Panc1 (cell line): ENCODE measurements at regions not wholly inside any gene's neighbourhood (a gene's known extent, or its start where the extent isn't known, plus 50 kb on each side); places are given as distances from the start of the nearest gene placed in this dataset.

Source experiments
- CTCF ChIP-seq: fragments of 450-650 bp; IDR thresholded peaks from 2 replicates; pipeline ENCODE4 v1.5.1; 2017; ENCODE audit warnings: mild to moderate bottlenecking
- POLR2AphosphoS5 ChIP-seq: IDR thresholded peaks from 2 replicates; pipeline ENCODE4 v1.6.1; 2012; ENCODE audit warnings: mild to moderate bottlenecking, low read depth, low read length, moderate library complexity
- SIN3A ChIP-seq: IDR thresholded peaks from 2 replicates; pipeline ENCODE4 v1.6.1; 2012; ENCODE audit warnings: low read depth, mild to moderate bottlenecking, low read length, moderate library complexity, borderline replicate concordance; ENCODE audit not compliant: insufficient read depth
- TF ChIP-seq, protein P1 (sequence below), 2 experiments: IDR thresholded peaks; 2 replicates each; pipeline ENCODE4 v1.6.1; 2011 to 2012; ENCODE audit warnings: low read depth in 2 of 2, control low read depth in 1 of 2, low read length in 1 of 2, mild to moderate bottlenecking in 1 of 2, moderate library complexity in 1 of 2; ENCODE audit not compliant: insufficient read depth in 1 of 2

DNA sequence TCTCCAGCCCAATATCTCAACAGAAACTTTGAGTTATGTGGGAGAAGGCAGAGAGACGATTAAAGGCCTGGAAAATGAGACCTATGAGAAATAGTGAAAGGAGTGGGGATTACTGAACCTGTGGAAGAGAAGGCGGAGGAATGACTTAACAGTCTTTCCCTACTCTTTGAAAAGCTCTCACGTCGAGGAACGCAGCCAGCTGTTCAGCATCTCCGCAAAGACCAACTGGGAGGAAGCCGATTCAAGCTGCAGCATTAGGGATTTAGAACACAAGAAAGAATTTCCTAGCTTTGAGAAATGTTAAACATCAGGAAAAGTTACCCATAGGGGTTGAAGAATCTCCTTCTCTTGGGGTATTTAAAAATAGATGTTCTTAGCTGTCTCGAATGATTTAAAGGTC lies 233.2 kb upstream of the PARD3B start:
- TF ChIP-seq CTCF (no peak), SIN3A (no peak), POLR2AphosphoS5 (no peak)
- TF ChIP-seq, protein P1, sequence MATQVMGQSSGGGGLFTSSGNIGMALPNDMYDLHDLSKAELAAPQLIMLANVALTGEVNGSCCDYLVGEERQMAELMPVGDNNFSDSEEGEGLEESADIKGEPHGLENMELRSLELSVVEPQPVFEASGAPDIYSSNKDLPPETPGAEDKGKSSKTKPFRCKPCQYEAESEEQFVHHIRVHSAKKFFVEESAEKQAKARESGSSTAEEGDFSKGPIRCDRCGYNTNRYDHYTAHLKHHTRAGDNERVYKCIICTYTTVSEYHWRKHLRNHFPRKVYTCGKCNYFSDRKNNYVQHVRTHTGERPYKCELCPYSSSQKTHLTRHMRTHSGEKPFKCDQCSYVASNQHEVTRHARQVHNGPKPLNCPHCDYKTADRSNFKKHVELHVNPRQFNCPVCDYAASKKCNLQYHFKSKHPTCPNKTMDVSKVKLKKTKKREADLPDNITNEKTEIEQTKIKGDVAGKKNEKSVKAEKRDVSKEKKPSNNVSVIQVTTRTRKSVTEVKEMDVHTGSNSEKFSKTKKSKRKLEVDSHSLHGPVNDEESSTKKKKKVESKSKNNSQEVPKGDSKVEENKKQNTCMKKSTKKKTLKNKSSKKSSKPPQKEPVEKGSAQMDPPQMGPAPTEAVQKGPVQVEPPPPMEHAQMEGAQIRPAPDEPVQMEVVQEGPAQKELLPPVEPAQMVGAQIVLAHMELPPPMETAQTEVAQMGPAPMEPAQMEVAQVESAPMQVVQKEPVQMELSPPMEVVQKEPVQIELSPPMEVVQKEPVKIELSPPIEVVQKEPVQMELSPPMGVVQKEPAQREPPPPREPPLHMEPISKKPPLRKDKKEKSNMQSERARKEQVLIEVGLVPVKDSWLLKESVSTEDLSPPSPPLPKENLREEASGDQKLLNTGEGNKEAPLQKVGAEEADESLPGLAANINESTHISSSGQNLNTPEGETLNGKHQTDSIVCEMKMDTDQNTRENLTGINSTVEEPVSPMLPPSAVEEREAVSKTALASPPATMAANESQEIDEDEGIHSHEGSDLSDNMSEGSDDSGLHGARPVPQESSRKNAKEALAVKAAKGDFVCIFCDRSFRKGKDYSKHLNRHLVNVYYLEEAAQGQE (IDR thresholded peaks at IDR 0.05; ENCODE audit: insufficient read depth in 1 of 2, low read depth in 2 of 2, low read length in 1 of 2): no peak
